Bronchial epithelial cell (primary cell): ENCODE measurements at regions not wholly inside any gene's neighbourhood (a gene's known extent, or its start where the extent isn't known, plus 50 kb on each side); places are given as distances from the start of the nearest gene placed in this dataset.
A peak's percentile ranks its signal among the peaks of the same experiment; 100 is the strongest.

Experiments used
- DNase-seq: peaks from one replicate; pipeline ENCODE4 v3.0.0-alpha.2; 2010; ENCODE audit warnings: low read depth
- FAIRE-seq: peaks from 2 replicates; lab custom pipeline; 2011; peaks lifted over from hg19 to GRCh38; lab: Jason Lieb, UNC
- H3K27me3 ChIP-seq: 2 replicates; pipeline ENCODE4 v1.5.1; 2011; ENCODE audit warnings: low read length; ENCODE audit not compliant: control insufficient read depth, insufficient read depth
- H3K36me3 ChIP-seq: 2 replicates; pipeline ENCODE4 v1.5.1; 2011; ENCODE audit warnings: low read length; ENCODE audit not compliant: control insufficient read depth, insufficient read depth
- H3K4me3 ChIP-seq: 2 replicates; pipeline ENCODE4 v1.5.1; 2011; ENCODE audit warnings: mild to moderate bottlenecking, low read depth, low read length, control low read depth
- CTCF ChIP-seq: IDR thresholded peaks from 2 replicates; pipeline ENCODE4 v1.5.1; 2011; ENCODE audit warnings: mild to moderate bottlenecking, moderate library complexity, low read length, control low read depth, inconsistent platforms; ENCODE audit not compliant: insufficient read depth, severe bottlenecking

GRCh38 chr4:99712099-99712498 lies 54.5 kb upstream of the C4orf54 start:
- DNase-seq (peak; percentile 31), FAIRE-seq (no peak)
- TF ChIP-seq CTCF: no peak

GRCh38 chr4:99711657-99712056 lies 54.0 kb upstream of the C4orf54 start:
- H3K4me3 ChIP-seq: no peak overlapping the region
- H3K27me3 ChIP-seq: no peaks in the 10 kb centered on the region
- no peak for TF ChIP-seq CTCF
- peak; percentile 73 for FAIRE-seq
- no peaks in the 10 kb centered on the region for H3K36me3 ChIP-seq
- DNase-seq: peak; percentile 67

More at GRCh38 chr4:99712099-99712498, 54.5 kb upstream of the C4orf54 start:
- Histone ChIP-seq H3K36me3 (no peaks in the 10 kb centered on the region), H3K4me3 (no peak overlapping the region), H3K27me3 (no peaks in the 10 kb centered on the region)

DNA sequence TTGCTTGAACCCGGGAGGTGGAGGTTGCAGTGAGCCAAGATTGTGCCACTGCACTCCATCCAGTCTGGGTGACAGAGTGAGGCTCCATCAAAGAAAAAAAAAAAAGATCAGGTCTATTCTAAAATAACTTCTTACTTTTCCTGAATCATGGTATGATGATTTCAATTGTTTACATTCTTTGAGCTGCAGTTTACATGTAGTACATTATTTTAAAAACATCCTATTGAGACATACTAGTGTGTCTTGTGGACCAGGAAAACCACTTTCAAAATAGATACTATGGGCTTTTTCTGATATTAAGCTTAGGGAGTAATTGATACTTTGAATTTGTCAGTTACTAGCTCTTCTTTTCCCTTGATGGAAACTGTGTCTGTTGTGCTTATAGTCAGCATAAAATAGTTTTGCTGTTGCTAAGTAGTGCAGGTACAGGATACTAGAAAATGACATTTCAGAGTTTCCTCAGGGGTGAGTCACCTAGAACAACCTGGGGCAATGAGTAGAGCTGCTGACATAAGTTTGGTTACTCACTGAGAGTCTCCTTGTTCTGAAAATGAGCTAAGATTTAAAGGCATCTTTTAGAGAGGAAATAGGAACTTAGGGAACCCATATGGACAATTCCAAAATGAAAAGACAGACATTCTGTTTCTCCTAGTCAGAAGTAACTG lies 53.2 kb upstream of the C4orf54 start:
- no peak for TF ChIP-seq CTCF
- FAIRE-seq (peak; percentile 79), DNase-seq (peak; percentile 97)
- no peaks in the 10 kb centered on the region for H3K27me3 ChIP-seq
- no peak overlapping the region for H3K4me3 ChIP-seq
- no peaks in the 10 kb centered on the region for H3K36me3 ChIP-seq

DNA sequence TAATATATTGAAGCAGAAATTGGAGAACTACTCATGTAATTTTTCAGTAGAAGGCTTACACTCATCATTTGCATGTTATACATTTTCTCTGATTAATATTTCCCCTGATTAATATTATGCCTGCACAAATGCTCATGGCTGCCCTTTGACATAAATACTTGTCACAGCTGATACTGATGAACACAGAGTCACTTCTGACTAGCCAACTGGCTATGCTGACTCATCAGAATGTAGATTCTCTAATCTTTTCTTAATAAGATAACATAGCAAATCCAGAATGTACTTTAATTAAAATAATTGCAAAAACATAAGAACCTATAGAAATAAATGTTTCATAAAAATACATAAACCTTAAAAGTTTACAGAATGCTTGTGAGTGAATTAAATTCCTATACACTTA lies 52.4 kb upstream of the C4orf54 start:
- FAIRE-seq: no peak
- peak; percentile 59 for DNase-seq
- no peaks in the 10 kb centered on the region for H3K27me3 ChIP-seq
- H3K36me3 ChIP-seq: no peaks in the 10 kb centered on the region
- no peak for TF ChIP-seq CTCF
- no peak overlapping the region for H3K4me3 ChIP-seq

DNA sequence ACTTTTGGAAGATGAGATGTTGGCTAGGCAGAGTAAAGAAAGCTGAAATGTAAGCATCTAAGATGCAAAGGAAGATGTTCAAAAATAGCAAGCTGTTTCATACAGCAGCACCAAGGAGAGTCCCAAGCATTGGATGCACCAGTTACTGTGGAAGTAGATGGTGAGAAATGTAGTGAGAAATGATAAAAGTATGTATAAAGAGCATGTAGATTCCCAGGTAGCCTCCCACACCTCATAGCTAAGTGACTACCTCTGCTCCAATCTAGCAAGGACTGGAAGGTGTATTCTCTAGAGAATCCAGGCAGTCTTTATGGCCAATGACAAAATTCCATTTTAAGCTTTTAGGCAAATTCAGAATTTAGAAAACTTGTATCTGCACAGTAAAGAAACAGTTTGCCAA lies 50.9 kb upstream of the C4orf54 start:
- no peaks in the 10 kb centered on the region for H3K36me3 ChIP-seq
- no peak for FAIRE-seq

More for the DNA sequence above, 50.9 kb upstream of the C4orf54 start:
- Histone ChIP-seq H3K4me3 (no peak overlapping the region), H3K27me3 (no peaks in the 10 kb centered on the region)
- DNase-seq: peak; percentile 38
- no peak for TF ChIP-seq CTCF
